ENCODE measurements at regions not wholly inside any gene's neighbourhood (a gene's known extent, or its start where the extent isn't known, plus 50 kb on each side); places are given as distances from the start of the nearest gene placed in this dataset.

DNA sequence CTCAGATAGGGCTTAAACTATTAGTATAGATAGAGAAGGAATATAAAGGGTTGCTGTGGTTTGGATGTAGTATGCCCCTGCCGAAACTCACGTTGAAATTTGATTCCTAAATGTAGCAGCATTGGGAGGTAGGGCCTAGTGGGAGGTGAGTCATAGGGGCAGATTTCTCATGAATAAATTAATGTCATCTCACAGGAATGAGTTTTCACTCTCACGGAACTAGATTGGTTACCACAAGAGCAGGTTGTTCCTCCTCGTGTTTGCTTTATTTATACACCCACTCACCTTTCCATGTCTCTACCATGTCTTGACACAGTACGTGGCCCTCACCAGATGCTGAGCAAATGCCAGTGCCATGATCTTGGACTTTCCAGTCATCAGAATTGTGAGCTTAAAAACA is 218.2 kb downstream of the RBM43 start:
- no peak for TF ChIP-seq EZH2 (IDR thresholded peaks at IDR 0.05; ENCODE audit: insufficient read depth, low read length)
- TF ChIP-seq, protein P1, sequence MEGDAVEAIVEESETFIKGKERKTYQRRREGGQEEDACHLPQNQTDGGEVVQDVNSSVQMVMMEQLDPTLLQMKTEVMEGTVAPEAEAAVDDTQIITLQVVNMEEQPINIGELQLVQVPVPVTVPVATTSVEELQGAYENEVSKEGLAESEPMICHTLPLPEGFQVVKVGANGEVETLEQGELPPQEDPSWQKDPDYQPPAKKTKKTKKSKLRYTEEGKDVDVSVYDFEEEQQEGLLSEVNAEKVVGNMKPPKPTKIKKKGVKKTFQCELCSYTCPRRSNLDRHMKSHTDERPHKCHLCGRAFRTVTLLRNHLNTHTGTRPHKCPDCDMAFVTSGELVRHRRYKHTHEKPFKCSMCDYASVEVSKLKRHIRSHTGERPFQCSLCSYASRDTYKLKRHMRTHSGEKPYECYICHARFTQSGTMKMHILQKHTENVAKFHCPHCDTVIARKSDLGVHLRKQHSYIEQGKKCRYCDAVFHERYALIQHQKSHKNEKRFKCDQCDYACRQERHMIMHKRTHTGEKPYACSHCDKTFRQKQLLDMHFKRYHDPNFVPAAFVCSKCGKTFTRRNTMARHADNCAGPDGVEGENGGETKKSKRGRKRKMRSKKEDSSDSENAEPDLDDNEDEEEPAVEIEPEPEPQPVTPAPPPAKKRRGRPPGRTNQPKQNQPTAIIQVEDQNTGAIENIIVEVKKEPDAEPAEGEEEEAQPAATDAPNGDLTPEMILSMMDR (IDR thresholded peaks at IDR 0.05; ENCODE audit: insufficient read depth, low read depth, low read length), result no peak

Data from astrocyte (in vitro differentiated cells and primary cell).